Neural cell (in vitro differentiated cells): ENCODE measurements at regions not wholly inside any gene's neighbourhood (a gene's known extent, or its start where the extent isn't known, plus 50 kb on each side); places are given as distances from the start of the nearest gene placed in this dataset.

Experiments
- EP300 ChIP-seq: fragments of 450-650 bp; conservative IDR thresholded peaks from 2 replicates; pipeline ENCODE4 v1.6.1; 2014; ENCODE audit warnings: antibody characterized with exemption, mild to moderate bottlenecking, moderate library complexity; ENCODE audit not compliant: poor library complexity, severe bottlenecking
- EZH2 ChIP-seq: fragments of 200-600, 300-800 bp; shearing (Covaris generic), sonication (generic); IDR thresholded peaks from 2 replicates; pipeline ENCODE4 v1.6.1; 2014; ENCODE audit warnings: antibody characterized with exemption, low read length, borderline replicate concordance, mild to moderate bottlenecking; ENCODE audit not compliant: insufficient read depth, poor library complexity, severe bottlenecking
- MXI1 ChIP-seq: fragments of 450-650 bp; conservative IDR thresholded peaks from 2 replicates; pipeline ENCODE4 v1.6.1; 2014; ENCODE audit warnings: antibody characterized with exemption, mild to moderate bottlenecking; ENCODE audit not compliant: poor library complexity, severe bottlenecking
- POLR2AphosphoS5 ChIP-seq: IDR thresholded peaks from 2 replicates; pipeline ENCODE4 v1.6.1; 2012
- RAD21 ChIP-seq: fragments of 450-650 bp; conservative IDR thresholded peaks from 2 replicates; pipeline ENCODE4 v1.6.1; 2014; ENCODE audit warnings: antibody characterized with exemption, mild to moderate bottlenecking, moderate library complexity
- SMC3 ChIP-seq: fragments of 450-650 bp; conservative IDR thresholded peaks from 2 replicates; pipeline ENCODE4 v1.6.1; 2014; ENCODE audit warnings: antibody characterized with exemption, mild to moderate bottlenecking, moderate library complexity; ENCODE audit not compliant: poor library complexity
- TAF1 ChIP-seq: IDR thresholded peaks from 2 replicates; pipeline ENCODE4 v1.6.1; 2012; ENCODE audit warnings: low read depth
- TF ChIP-seq, protein P1 (sequence below): fragments of 450-650 bp; IDR thresholded peaks from 2 replicates; pipeline ENCODE4 v1.5.1; 2014; ENCODE audit warnings: antibody characterized with exemption, mild to moderate bottlenecking, moderate library complexity; ENCODE audit not compliant: poor library complexity, severe bottlenecking
- TF ChIP-seq, protein P2 (sequence below): IDR thresholded peaks from 2 replicates; pipeline ENCODE4 v1.6.1; 2012; ENCODE audit warnings: borderline replicate concordance

DNA sequence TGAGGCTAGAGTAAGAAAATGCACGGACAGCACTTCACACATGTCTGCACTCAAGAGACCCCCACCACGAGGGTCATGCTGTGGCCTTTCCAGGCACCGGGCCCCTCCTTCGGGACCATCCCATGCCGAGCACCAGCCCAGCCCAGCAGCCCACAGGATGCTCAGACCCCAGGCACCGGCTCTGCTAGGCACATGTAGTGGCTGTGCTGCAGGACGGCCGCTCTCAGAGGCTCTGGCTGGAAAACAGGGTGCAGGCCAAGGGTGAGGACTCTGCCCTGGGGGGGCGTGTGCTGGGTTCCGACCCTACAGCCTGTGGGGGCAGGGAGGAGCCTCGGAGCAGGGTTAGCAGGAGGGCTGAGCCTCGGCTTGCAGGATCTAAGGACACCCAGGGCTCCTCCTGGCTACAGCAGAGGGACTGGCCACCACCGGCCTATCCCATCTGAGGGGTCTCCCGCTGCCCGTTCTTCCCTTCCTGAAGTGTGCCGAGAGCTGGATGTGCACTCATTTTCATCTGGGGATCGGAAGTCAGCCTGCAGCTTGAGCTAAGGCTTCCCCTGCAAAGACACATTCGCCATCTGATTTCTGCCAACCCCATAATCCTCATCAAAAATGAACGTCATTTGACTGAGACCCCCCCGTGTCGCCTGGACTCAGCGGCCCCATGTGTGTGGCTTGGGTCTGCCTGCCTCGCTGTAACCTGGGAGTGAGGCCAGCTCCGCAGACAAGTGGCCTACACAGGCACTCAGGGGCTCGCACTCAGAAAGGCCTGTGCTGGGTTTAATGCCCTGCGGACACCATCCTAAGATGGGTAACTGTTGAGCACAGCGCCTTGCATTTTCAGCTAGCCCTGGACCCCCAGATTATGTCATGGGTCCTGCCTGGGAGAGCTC lies 293.1 kb upstream of the FOXF1 start:
- TF ChIP-seq, protein P1, sequence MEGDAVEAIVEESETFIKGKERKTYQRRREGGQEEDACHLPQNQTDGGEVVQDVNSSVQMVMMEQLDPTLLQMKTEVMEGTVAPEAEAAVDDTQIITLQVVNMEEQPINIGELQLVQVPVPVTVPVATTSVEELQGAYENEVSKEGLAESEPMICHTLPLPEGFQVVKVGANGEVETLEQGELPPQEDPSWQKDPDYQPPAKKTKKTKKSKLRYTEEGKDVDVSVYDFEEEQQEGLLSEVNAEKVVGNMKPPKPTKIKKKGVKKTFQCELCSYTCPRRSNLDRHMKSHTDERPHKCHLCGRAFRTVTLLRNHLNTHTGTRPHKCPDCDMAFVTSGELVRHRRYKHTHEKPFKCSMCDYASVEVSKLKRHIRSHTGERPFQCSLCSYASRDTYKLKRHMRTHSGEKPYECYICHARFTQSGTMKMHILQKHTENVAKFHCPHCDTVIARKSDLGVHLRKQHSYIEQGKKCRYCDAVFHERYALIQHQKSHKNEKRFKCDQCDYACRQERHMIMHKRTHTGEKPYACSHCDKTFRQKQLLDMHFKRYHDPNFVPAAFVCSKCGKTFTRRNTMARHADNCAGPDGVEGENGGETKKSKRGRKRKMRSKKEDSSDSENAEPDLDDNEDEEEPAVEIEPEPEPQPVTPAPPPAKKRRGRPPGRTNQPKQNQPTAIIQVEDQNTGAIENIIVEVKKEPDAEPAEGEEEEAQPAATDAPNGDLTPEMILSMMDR = no peak
- TF ChIP-seq, protein P2, sequence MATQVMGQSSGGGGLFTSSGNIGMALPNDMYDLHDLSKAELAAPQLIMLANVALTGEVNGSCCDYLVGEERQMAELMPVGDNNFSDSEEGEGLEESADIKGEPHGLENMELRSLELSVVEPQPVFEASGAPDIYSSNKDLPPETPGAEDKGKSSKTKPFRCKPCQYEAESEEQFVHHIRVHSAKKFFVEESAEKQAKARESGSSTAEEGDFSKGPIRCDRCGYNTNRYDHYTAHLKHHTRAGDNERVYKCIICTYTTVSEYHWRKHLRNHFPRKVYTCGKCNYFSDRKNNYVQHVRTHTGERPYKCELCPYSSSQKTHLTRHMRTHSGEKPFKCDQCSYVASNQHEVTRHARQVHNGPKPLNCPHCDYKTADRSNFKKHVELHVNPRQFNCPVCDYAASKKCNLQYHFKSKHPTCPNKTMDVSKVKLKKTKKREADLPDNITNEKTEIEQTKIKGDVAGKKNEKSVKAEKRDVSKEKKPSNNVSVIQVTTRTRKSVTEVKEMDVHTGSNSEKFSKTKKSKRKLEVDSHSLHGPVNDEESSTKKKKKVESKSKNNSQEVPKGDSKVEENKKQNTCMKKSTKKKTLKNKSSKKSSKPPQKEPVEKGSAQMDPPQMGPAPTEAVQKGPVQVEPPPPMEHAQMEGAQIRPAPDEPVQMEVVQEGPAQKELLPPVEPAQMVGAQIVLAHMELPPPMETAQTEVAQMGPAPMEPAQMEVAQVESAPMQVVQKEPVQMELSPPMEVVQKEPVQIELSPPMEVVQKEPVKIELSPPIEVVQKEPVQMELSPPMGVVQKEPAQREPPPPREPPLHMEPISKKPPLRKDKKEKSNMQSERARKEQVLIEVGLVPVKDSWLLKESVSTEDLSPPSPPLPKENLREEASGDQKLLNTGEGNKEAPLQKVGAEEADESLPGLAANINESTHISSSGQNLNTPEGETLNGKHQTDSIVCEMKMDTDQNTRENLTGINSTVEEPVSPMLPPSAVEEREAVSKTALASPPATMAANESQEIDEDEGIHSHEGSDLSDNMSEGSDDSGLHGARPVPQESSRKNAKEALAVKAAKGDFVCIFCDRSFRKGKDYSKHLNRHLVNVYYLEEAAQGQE = no peak
- TF ChIP-seq POLR2AphosphoS5 = no peak
- no peak for TF ChIP-seq EZH2
- no peak for TF ChIP-seq RAD21
- TF ChIP-seq SMC3 = no peak
- no peak for TF ChIP-seq TAF1
- no peak for TF ChIP-seq EP300
- no peak for TF ChIP-seq MXI1
